GM19455 (cell line): ENCODE measurements at regions not wholly inside any gene's neighbourhood (a gene's known extent, or its start where the extent isn't known, plus 50 kb on each side); places are given as distances from the start of the nearest gene placed in this dataset.

Experiments used
- ATAC-seq: cut with Tn5 transposase; IDR thresholded peaks from one replicate; pipeline ENCODE4 v1.9.1; 2021; ENCODE audit not compliant: unreplicated experiment

GRCh38 chr5:4954048-4954447 is 186.1 kb upstream of the ADAMTS16 start:
- no peak for ATAC-seq

- no peak for ATAC-seq
Measured at GRCh38 chr5:4963265-4963664, 176.9 kb upstream of the ADAMTS16 start.

- ATAC-seq = no peak
Measured at GRCh38 chr5:4969351-4969750, 170.8 kb upstream of the ADAMTS16 start.

GRCh38 chr5:4970171-4970570 is 170.0 kb upstream of the ADAMTS16 start:
- no peak for ATAC-seq

- ATAC-seq = no peak
Measured at GRCh38 chr5:4976902-4977301, 163.2 kb upstream of the ADAMTS16 start.

- no peak for ATAC-seq
Measured at GRCh38 chr5:4977416-4978110, 162.6 kb upstream of the ADAMTS16 start.

GRCh38 chr5:4980201-4980600 is 159.9 kb upstream of the ADAMTS16 start:
- ATAC-seq = no peak

- ATAC-seq = no peak
Measured at GRCh38 chr5:4981608-4982007, 158.5 kb upstream of the ADAMTS16 start.

- no peak for ATAC-seq
Measured at GRCh38 chr5:4983701-4984100, 156.4 kb upstream of the ADAMTS16 start.

- no peak for ATAC-seq
Measured at GRCh38 chr5:4984461-4984860, 155.7 kb upstream of the ADAMTS16 start.

GRCh38 chr5:4987431-4987830 is 152.7 kb upstream of the ADAMTS16 start:
- no peak for ATAC-seq

- no peak for ATAC-seq
Measured at GRCh38 chr5:4989118-4989517, 151.0 kb upstream of the ADAMTS16 start.

- ATAC-seq = no peak
Measured at GRCh38 chr5:4990017-4990416, 150.1 kb upstream of the ADAMTS16 start.

GRCh38 chr5:4990462-4990861 is 149.7 kb upstream of the ADAMTS16 start:
- no peak for ATAC-seq

- ATAC-seq = no peak
Measured at GRCh38 chr5:4991925-4992324, 148.2 kb upstream of the ADAMTS16 start.

GRCh38 chr5:4995014-4995413 is 145.1 kb upstream of the ADAMTS16 start:
- no peak for ATAC-seq

- ATAC-seq = no peak
Measured at GRCh38 chr5:5005353-5005752, 134.8 kb upstream of the ADAMTS16 start.

- no peak for ATAC-seq
Measured at GRCh38 chr5:5006548-5006947, 133.6 kb upstream of the ADAMTS16 start.

GRCh38 chr5:5009240-5009639 is 130.9 kb upstream of the ADAMTS16 start:
- ATAC-seq = no peak

GRCh38 chr5:5011151-5011550 is 129.0 kb upstream of the ADAMTS16 start:
- no peak for ATAC-seq

GRCh38 chr5:5014586-5015235 is 125.4 kb upstream of the ADAMTS16 start:
- ATAC-seq = no peak

- no peak for ATAC-seq
Measured at GRCh38 chr5:5017827-5018577, 122.1 kb upstream of the ADAMTS16 start.
